Erythroblast (primary cell): ENCODE measurements at regions not wholly inside any gene's neighbourhood (a gene's known extent, or its start where the extent isn't known, plus 50 kb on each side); places are given as distances from the start of the nearest gene placed in this dataset.

Experiments used
- GATA1 ChIP-seq: IDR thresholded peaks from 2 replicates; pipeline ENCODE4 v1.6.1; 2011; ENCODE audit warnings: low read depth, mild to moderate bottlenecking, control low read depth, low read length, moderate library complexity
- POLR2A ChIP-seq: IDR thresholded peaks from 2 replicates; pipeline ENCODE4 v1.6.1; 2011; ENCODE audit warnings: mild to moderate bottlenecking, low read length

- TF ChIP-seq POLR2A = no peak
- TF ChIP-seq GATA1 = no peak
These were observed 264.6 kb upstream of the KCNJ16 start for GRCh38 chr17:69810326-69810965.
